B cell (primary cell): ENCODE measurements at regions not wholly inside any gene's neighbourhood (a gene's known extent, or its start where the extent isn't known, plus 50 kb on each side); places are given as distances from the start of the nearest gene placed in this dataset.

ENCODE experiments used
- ATAC-seq: fragments of 200-7000 bp; cut with Tn5 transposase; one replicate; pipeline ENCODE4 v1.10.0; 2021; ENCODE audit warnings: low read depth, mild to moderate bottlenecking, moderate number of reproducible peaks, moderate library complexity
- CTCF ChIA-PET: fragments of 350-600 bp; sonication (Branson Sonifier 250); formaldehyde crosslinking; loops from one replicate; lab custom pipeline; 2021; ENCODE audit warnings: antibody characterized with exemption, inconsistent platforms; lab: Charles Lee
- POLR2A ChIA-PET: fragments of 350-600 bp; sonication (Branson Sonifier 250); formaldehyde crosslinking; loops from one replicate; lab custom pipeline; 2021; ENCODE audit warnings: antibody characterized with exemption; lab: Charles Lee
- DNase-seq: peaks from one replicate; pipeline ENCODE4 v3.0.0; 2013
- H2AFZ ChIP-seq: 2 replicates; pipeline ENCODE4 v1.6.1; 2012; ENCODE audit warnings: mild to moderate bottlenecking, low read depth, low read length; ENCODE audit not compliant: insufficient read depth, poor library complexity, severe bottlenecking
- H3K27ac ChIP-seq, 2 donors: 1 replicate in 1 of 2; 2 replicates in 1 of 2; pipeline ENCODE4 v1.5.1; 2012 to 2013; ENCODE audit warnings: low read length in 2 of 2, mild to moderate bottlenecking in 2 of 2, moderate library complexity in 1 of 2
- H3K27me3 ChIP-seq, 4 experiments: fragments of 200-600 bp in 1 of 4; sonication (generic) in 1 of 4; replicated peaks in 1 of 4; 1 replicate in 2 of 4; 2 replicates in 2 of 4; pipeline versions ENCODE4 v1.6.1 to v1.7.0; 2013 to 2016; ENCODE audit warnings: low read length in 3 of 4, mild to moderate bottlenecking in 2 of 4, mixed read lengths in 1 of 4, moderate library complexity in 1 of 4; ENCODE audit not compliant: insufficient read depth in 4 of 4, control insufficient read depth in 3 of 4; ENCODE audit errors: control extremely low read depth in 1 of 4
- H3K36me3 ChIP-seq, 2 experiments: replicated peaks in 1 of 2; 1 replicate in 1 of 2; 2 replicates in 1 of 2; pipeline versions ENCODE4 v1.6.1 to v1.7.1; 2013; ENCODE audit warnings: low read length in 1 of 2; ENCODE audit not compliant: insufficient read depth in 2 of 2, control insufficient read depth in 1 of 2; ENCODE audit errors: control extremely low read depth in 1 of 2, extremely low read depth in 1 of 2
- H3K4me1 ChIP-seq, 2 donors: fragments of 200-600 bp in 1 of 2; sonication (generic) in 1 of 2; 1 replicate in 1 of 2; 2 replicates in 1 of 2; pipeline versions ENCODE4 v1.5.1 to v1.6.1; 2013 to 2017; ENCODE audit warnings: low read length in 2 of 2; ENCODE audit not compliant: control insufficient read depth in 2 of 2, insufficient read depth in 2 of 2
- H3K4me2 ChIP-seq: replicated peaks from 2 replicates; pipeline ENCODE3; 2012; ENCODE audit warnings: mild to moderate bottlenecking, low read depth, low read length; ENCODE audit not compliant: poor library complexity, severe bottlenecking
- H3K4me3 ChIP-seq, 5 experiments: fragments of 200-600 bp in 1 of 5; sonication (generic) in 1 of 5; 1 replicate in 3 of 5; 2 replicates in 2 of 5; pipeline versions ENCODE4 v1.5.1 to v1.7.0; 2011 to 2016; ENCODE audit warnings: low read length in 4 of 5, mild to moderate bottlenecking in 4 of 5, low read depth in 2 of 5, control low read depth in 1 of 5, moderate library complexity in 1 of 5; ENCODE audit not compliant: insufficient read depth in 1 of 5; ENCODE audit errors: control extremely low read depth in 1 of 5, extremely low read depth in 1 of 5
- H3K79me2 ChIP-seq: fragments of 200-600 bp; sonication (generic); one replicate; pipeline ENCODE4 v1.6.0; 2016; ENCODE audit warnings: low read length; ENCODE audit not compliant: control insufficient read depth, insufficient read depth
- H3K9ac ChIP-seq: fragments of 200-600 bp; sonication (generic); 2 replicates; pipeline ENCODE4 v1.6.1; 2017; ENCODE audit warnings: mild to moderate bottlenecking, low read length, moderate library complexity
- H3K9me3 ChIP-seq, 3 donors: one replicate each; pipeline versions ENCODE4 v1.6.1 to v1.7.1; 2013; ENCODE audit warnings: low read length in 2 of 3; ENCODE audit not compliant: control insufficient read depth in 2 of 3, insufficient read depth in 1 of 3; ENCODE audit errors: control extremely low read depth in 1 of 3
- H4K20me1 ChIP-seq: 2 replicates; pipeline ENCODE4 v1.6.0; 2012; ENCODE audit warnings: mild to moderate bottlenecking, low read length; ENCODE audit not compliant: insufficient read depth, control insufficient read depth, poor library complexity, severe bottlenecking
- H3K27ac Mint-ChIP-seq: one replicate; pipeline ENCODE4 v1.8.0; 2021; ENCODE audit warnings: mixed read lengths
- H3K27me3 Mint-ChIP-seq: one replicate; pipeline ENCODE4 v1.8.0; 2021; ENCODE audit warnings: mixed read lengths
- H3K4me1 Mint-ChIP-seq: one replicate; pipeline ENCODE4 v1.8.0; 2021; ENCODE audit warnings: mixed read lengths
- H3K4me3 Mint-ChIP-seq: one replicate; pipeline ENCODE4 v1.8.0; 2021; ENCODE audit warnings: mixed read lengths
- H3K9me3 Mint-ChIP-seq: one replicate; pipeline ENCODE4 v1.8.0; 2022; ENCODE audit warnings: mixed read lengths; ENCODE audit not compliant: insufficient read depth
- EZH2 ChIP-seq: IDR thresholded peaks from 2 replicates; pipeline ENCODE4 v1.6.1; 2012; ENCODE audit warnings: borderline replicate concordance, low read depth, mild to moderate bottlenecking, moderate library complexity, low read length; ENCODE audit not compliant: insufficient read depth, poor library complexity, severe bottlenecking
- WGBS: methylation state at CpG from one replicate; pipeline ENCODE4 v1.1.5; 2013; ENCODE audit warnings: missing lambda C conversion rate; ENCODE audit not compliant: insufficient coverage; 5-methylcytosine and 5-hydroxymethylcytosine counted together
- intact Hi-C: fragments of 100-400 bp; cut with micrococcal nuclease; formaldehyde crosslinking; loops from one replicate; pipeline ENCODE4 v1.10.0; 2022
- TF ChIP-seq, protein P1 (sequence below): fragments of 200-600 bp; IDR thresholded peaks from one replicate; pipeline ENCODE4 v1.8.0; 2022; ENCODE audit warnings: antibody characterized with exemption, mild to moderate bottlenecking

DNA sequence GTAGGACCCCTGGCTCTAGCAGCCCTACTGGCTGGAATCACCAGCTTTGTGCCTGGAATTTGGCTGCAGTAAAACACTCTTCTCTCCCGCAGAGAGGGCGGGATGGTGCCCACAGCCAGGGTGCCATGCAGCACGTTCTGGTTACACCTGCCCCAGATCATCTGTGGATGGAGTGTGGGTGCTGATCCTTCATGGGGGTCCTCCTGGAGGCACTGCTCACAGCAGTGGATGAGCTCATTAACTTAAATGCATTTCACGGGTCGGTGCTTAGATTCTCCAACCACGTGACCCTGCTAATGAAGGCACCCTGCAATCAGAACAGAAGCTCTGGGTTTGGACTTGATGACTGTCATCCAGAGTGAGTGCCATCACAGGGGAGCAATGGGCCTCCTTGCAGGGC lies 138.6 kb upstream of the AFDN start:
- Histone ChIP-seq H3K27me3 (peaks cover 0 to 22% (median 1%) of the 10 kb centered on the region in 4 experiments), H3K4me3 (no peak overlapping the region), H3K79me2 (no peaks in the 10 kb centered on the region), H3K9ac (no peak overlapping the region), H3K4me1 (peaks cover 0 to 5% of the 10 kb centered on the region in 2 donors), H3K36me3 (no peaks in the 10 kb centered on the region), H3K4me2 (no peak overlapping the region), H3K9me3 (peaks cover 0 to 10% (median 0%) of the 10 kb centered on the region in 3 donors), H4K20me1 (no peaks in the 10 kb centered on the region), H2AFZ (no peak overlapping the region), H3K27ac (no peak overlapping the region)
- peaks cover 17% of the 10 kb centered on the region for H3K4me1 Mint-ChIP-seq
- ChIA-PET CTCF (no interaction called here), POLR2A (no interaction called here)
- DNase-seq (no peak), ATAC-seq (no peak)
- no peak overlapping the region for H3K4me3 Mint-ChIP-seq
- no peaks in the 10 kb centered on the region for H3K9me3 Mint-ChIP-seq
- 91% methylated on average over 6 of the region's 6 CpGs for WGBS
- intact Hi-C loops: no loop called here
- TF ChIP-seq EZH2: no peak
- TF ChIP-seq, protein P1, sequence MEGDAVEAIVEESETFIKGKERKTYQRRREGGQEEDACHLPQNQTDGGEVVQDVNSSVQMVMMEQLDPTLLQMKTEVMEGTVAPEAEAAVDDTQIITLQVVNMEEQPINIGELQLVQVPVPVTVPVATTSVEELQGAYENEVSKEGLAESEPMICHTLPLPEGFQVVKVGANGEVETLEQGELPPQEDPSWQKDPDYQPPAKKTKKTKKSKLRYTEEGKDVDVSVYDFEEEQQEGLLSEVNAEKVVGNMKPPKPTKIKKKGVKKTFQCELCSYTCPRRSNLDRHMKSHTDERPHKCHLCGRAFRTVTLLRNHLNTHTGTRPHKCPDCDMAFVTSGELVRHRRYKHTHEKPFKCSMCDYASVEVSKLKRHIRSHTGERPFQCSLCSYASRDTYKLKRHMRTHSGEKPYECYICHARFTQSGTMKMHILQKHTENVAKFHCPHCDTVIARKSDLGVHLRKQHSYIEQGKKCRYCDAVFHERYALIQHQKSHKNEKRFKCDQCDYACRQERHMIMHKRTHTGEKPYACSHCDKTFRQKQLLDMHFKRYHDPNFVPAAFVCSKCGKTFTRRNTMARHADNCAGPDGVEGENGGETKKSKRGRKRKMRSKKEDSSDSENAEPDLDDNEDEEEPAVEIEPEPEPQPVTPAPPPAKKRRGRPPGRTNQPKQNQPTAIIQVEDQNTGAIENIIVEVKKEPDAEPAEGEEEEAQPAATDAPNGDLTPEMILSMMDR: no peak
- no peak overlapping the region for H3K27ac Mint-ChIP-seq
- peaks cover 36% of the 10 kb centered on the region for H3K27me3 Mint-ChIP-seq

DNA sequence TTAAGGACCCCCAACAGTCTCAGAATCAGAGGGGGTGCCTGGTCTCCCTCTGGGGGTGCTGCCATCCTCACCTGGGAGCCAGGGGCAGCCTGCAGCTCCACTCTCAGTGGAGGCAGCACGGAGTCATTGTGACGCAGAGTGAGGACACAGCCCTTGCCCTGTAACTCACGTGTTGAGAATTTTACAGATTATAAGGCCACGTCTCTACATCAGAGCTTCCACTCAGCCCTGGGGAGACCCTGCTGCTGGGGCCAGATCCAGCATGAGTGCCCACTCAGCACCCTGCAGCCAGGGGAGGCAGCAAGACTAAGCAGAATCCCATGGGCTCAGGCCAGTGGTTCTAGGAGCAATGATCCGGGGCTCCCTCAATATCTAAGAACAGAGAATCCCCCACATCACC lies 137.4 kb upstream of the AFDN start:
- Histone ChIP-seq H3K9me3 (peaks cover 0 to 10% (median 0%) of the 10 kb centered on the region in 3 donors), H3K36me3 (no peaks in the 10 kb centered on the region), H3K27ac (no peak overlapping the region), H2AFZ (no peak overlapping the region), H4K20me1 (no peaks in the 10 kb centered on the region), H3K4me1 (peaks cover 0 to 5% of the 10 kb centered on the region in 2 donors), H3K9ac (no peak overlapping the region), H3K79me2 (no peaks in the 10 kb centered on the region), H3K4me2 (no peak overlapping the region), H3K4me3 (no peak overlapping the region), H3K27me3 (peaks cover 0 to 21% (median 1%) of the 10 kb centered on the region in 4 experiments)
- Mint-ChIP-seq H3K4me3 (no peak overlapping the region), H3K27me3 (peaks cover 35% of the 10 kb centered on the region), H3K9me3 (no peaks in the 10 kb centered on the region), H3K27ac (no peak overlapping the region), H3K4me1 (peaks cover 16% of the 10 kb centered on the region)
- ATAC-seq (no peak), DNase-seq (no peak)
- WGBS: 89% methylated on average over 4 of the region's 5 CpGs
- ChIA-PET CTCF (no interaction called here), POLR2A (no interaction called here)
- intact Hi-C loops: no loop called here
- no peak for TF ChIP-seq EZH2
- TF ChIP-seq, protein P1: no peak
